ENCODE measurements at regions not wholly inside any gene's neighbourhood (a gene's known extent, or its start where the extent isn't known, plus 50 kb on each side); places are given as distances from the start of the nearest gene placed in this dataset.
"Not testable (repeated sequence)": the region's sequence is repeated elsewhere in the genome, so short reads cannot be mapped to it uniquely, and the experiment has no call there.

- DNase-seq = no peak
Measured at GRCh38 chr16:88309174-88309907, 73.4 kb upstream of the ZNF469 start.

GRCh38 chr16:88309908-88310265 lies 72.9 kb upstream of the ZNF469 start:
- DNase-seq = no peak

GRCh38 chr16:88310796-88311605 lies 71.8 kb upstream of the ZNF469 start:
- no peak for DNase-seq

- not testable (repeated sequence) for DNase-seq
Measured at GRCh38 chr16:88311860-88312259, 70.9 kb upstream of the ZNF469 start.

GRCh38 chr16:88312732-88313131 lies 70.0 kb upstream of the ZNF469 start:
- no peak for DNase-seq

- no peak for DNase-seq
Measured at GRCh38 chr16:88314991-88315542, 67.7 kb upstream of the ZNF469 start.

- DNase-seq = peak; percentile 62
Measured at GRCh38 chr16:88315543-88316105, 67.1 kb upstream of the ZNF469 start.

- no peak for DNase-seq
Measured at GRCh38 chr16:88316151-88316550, 66.6 kb upstream of the ZNF469 start.

- DNase-seq = no peak
Measured at GRCh38 chr16:88316941-88317612, 65.7 kb upstream of the ZNF469 start.

- DNase-seq = peak; percentile 69
Measured at GRCh38 chr16:88317613-88317965, 65.2 kb upstream of the ZNF469 start.

GRCh38 chr16:88318051-88318450 lies 64.7 kb upstream of the ZNF469 start:
- DNase-seq = no peak

- no peak for DNase-seq
Measured at GRCh38 chr16:88318521-88318920, 64.2 kb upstream of the ZNF469 start.

GRCh38 chr16:88319116-88319965 lies 63.4 kb upstream of the ZNF469 start:
- no peak for DNase-seq

- DNase-seq = no peak
Measured at GRCh38 chr16:88320947-88321634, 61.7 kb upstream of the ZNF469 start.

GRCh38 chr16:88321635-88322499 lies 60.9 kb upstream of the ZNF469 start:
- DNase-seq = no peak

- no peak for DNase-seq
Measured at GRCh38 chr16:88322500-88322970, 60.2 kb upstream of the ZNF469 start.

- no peak for DNase-seq
Measured at GRCh38 chr16:88323041-88323440, 59.7 kb upstream of the ZNF469 start.

GRCh38 chr16:88323546-88324330 lies 59.0 kb upstream of the ZNF469 start:
- DNase-seq = no peak

GRCh38 chr16:88325087-88325750 lies 57.5 kb upstream of the ZNF469 start:
- no peak for DNase-seq
